HG03432 (cell line): ENCODE measurements at regions not wholly inside any gene's neighbourhood (a gene's known extent, or its start where the extent isn't known, plus 50 kb on each side); places are given as distances from the start of the nearest gene placed in this dataset.
"Not testable (repeated sequence)": the region's sequence is repeated elsewhere in the genome, so short reads cannot be mapped to it uniquely, and the experiment has no call there.

Experiments
- ATAC-seq: cut with Tn5 transposase; IDR thresholded peaks from one replicate; pipeline ENCODE4 v1.9.1; 2021; ENCODE audit warnings: mild to moderate bottlenecking, moderate library complexity; ENCODE audit not compliant: unreplicated experiment

GRCh38 chr2:118431165-118431517, 342.9 kb downstream of the INSIG2 start:
- no peak for ATAC-seq

- ATAC-seq: no peak
Observed at GRCh38 chr2:118430510-118431164, 342.4 kb downstream of the INSIG2 start.

GRCh38 chr2:118425191-118425590, 336.9 kb downstream of the INSIG2 start:
- ATAC-seq: no peak

DNA sequence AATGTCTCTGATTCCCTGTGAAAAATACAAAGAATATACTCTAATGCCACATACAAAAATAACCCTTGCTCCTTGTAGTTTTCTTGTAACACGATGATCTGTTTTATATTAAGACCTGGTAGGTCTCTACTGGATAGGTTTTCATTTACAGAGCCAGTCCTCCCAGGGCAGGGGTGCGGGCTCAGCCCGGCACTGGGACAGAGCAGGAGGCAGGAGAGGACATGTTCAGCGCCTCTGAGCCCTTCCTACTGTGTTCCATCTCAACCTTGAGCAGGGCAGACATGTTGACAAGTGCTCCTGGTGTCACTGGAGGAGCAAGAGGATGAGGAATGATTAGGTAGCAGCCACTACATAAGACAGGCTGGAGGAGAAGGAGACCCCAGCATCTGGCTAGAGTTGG, 335.5 kb downstream of the INSIG2 start:
- ATAC-seq: no peak

GRCh38 chr2:118421648-118422047, 333.4 kb downstream of the INSIG2 start:
- ATAC-seq: no peak

- no peak for ATAC-seq
Observed at GRCh38 chr2:118417406-118418120, 329.3 kb downstream of the INSIG2 start.

DNA sequence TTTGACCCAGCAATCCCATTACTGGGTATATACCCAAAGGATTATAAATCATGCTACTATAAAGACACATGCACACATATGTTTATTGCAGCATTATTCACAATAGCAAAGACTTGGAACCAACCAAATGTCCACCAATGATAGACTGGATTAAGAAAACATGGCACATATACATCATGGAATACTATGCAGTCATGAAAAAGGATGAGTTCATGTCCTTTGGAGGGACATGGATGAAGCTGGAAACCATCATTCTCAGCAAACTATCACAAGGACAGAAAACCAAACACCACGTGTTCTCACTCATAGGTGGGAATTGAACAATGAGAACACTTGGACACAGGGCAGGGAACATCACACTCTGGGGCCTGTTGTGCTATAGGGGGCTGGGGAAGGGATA, 326.9 kb downstream of the INSIG2 start:
- not testable (repeated sequence) for ATAC-seq

DNA sequence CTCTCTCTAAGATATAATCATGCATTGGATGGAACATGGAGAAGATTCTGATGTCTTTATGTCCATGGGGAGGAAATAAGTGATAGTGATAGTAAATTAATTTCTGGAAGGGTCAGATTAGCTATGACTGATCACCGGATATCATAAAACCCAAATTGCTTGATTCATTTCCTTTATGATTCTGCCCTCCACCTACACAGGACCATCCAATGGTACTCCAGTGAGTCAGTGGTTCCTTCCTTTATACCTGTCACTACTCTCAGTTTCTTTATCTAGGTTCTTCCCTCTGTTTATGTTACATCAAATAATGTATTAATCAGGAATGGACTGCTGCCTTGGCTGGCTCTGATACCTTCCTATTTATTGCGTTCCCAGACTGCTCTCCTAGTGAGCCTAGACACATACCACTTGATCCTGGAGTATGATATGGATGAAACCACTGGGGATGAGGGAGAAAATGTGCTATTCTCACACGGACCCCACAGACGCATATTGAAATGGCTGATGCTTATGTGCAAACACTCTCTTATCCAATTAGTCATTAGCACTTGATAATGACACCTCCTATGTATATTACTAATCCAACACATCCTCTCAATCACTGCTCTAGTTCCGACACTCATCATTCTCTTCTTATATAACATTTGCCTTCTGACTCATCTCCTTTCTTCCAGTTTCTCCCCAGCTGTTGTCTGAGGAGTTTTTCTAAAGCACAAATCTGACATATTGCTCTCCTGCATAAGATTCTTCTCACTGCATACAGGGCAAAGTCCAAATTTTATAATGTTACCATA, 315.6 kb downstream of the INSIG2 start:
- ATAC-seq: no peak

DNA sequence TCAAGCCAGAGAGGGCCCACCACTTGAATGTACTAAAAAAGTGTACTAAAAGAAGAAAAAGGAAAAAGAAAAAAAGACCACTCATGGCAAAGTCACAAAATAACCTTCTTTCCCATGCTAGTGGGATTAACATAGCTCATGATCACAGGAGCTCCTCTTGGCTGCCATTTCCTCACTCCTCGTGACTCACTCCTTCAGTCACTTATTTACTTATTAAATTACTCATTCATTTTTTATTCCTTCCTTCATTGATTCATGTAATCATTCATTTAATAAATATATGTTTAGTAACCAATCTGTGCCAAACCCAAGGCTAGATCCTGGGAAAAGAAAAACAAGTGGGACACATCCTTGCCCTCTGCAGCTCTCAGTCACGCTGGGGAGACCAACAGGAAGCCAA, 300.5 kb downstream of the INSIG2 start:
- ATAC-seq: no peak

- no peak for ATAC-seq
Observed at GRCh38 chr2:118387509-118387908, 299.2 kb downstream of the INSIG2 start.

DNA sequence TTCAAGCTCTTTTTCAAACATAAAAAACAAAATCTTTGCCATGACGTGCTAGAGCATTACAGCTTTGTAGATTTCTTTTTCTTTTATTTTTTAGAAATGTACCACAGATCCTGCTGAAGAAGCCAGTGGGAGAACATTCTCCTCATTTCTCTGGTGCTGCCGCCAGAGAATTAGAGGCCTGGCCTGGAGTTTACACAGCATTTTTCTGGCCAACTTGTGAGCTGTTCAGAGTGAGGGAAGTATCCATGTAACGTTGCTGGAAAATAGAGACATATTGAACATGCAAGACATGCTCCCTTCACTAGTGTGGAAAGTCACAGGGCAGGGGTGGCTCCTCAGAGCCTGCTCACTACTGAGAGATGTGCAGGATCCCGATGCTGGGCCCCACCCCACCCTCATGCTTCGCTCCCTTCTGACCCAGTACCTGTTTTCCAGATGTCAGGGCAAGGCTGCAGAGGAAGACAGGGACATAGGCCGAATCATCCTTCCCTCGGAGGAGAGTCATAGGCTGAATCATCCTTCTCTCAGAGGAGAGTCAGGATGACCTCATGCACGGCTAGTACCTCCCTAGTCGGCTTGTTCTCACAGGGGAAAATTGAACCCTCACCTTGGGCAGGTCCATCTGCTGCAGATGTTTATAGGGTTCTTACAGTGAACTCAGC, 298.5 kb downstream of the INSIG2 start:
- ATAC-seq: no peak

GRCh38 chr2:118380915-118381653, 292.8 kb downstream of the INSIG2 start:
- no peak for ATAC-seq

DNA sequence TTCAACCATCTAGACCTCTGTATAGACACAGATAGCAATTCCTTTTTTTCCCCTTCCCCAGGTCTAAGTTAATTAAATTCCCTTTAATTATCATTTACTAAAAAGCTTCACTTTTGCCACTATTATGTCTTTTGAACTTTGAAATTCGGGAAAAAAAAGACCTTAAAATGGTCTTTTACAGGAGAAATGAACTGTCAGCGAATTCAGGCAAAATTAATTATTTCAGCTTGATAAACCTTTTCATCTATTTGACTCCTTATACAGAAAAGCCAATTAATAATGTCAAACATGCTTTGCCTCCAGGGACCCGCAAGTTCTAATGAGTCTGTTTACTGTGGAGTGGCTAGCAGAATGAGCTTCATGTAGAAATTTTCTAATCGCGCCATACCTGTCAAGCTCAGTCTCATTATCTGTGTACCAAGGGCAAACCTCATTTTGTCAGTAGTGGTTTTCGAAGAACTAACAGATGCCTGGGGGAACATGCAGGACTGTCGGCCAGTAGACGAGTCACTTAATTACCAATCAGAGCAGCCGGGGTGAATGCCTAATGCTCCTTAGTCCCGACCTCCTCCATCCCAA, 287.7 kb downstream of the INSIG2 start:
- ATAC-seq: no peak

- no peak for ATAC-seq
Observed at GRCh38 chr2:118374974-118375755, 286.9 kb downstream of the INSIG2 start.

DNA sequence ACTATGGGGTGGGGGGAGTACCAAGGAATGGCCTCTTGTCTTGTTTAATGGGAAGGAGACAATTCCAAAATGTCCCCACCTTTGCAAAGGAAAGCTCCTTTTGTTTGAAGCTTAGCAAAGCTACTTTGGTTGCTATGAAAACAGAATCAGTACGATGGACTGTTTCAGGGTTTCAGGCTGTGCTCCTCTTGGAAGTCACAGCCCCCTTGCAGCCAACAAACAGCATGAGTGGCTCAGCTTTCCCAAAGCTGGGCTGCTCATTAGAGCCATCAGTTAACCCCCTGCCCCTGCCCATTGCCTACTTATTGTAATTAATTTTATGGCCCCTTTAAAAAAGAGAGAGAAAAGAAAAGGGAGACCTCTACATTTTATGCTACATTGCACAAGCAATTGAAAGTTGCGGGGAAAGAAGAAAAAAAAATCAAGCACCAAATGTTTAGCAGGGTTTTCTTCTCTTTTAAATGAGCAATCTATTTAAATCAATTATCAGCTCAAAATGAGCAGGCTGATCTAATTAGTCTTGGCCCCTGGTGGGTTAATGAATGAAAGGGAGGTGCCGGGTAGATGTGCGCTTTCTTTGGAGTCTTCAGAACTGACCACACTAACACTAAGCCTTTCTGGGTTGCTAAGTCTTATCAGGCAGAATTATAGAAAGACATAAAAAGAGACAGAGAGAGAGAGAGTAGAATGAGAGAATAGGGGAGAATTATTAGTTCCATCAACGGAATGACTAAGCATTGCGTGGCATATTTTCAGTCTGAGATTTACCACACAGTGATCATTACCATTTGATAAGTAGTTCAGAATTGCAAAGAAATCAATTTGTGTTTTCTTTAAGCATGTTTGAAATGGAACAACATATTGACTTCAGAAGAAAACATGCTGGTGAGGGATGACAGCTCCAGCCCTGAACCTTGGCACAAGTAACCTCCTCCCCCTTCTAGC, 284.9 kb downstream of the INSIG2 start:
- no peak for ATAC-seq

DNA sequence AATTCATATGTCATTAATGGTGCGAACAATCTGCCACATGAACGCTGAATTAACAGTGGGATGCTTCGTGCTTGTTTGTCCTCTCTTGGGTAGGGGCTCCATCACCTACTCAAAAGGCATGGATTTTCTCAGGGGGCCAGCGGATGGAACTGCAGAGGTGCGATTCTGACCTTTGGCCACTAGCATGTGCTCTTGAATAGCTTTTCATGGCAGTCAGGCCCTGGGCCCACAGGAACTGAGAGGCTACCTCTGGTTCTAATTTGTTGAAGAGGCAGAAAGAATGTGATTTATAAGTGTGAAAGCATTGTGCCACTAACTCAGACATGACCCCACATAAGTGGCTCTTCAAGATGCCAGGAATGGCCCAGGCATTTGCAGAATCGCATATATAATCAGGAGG, 283.2 kb downstream of the INSIG2 start:
- peak; percentile 84 for ATAC-seq

DNA sequence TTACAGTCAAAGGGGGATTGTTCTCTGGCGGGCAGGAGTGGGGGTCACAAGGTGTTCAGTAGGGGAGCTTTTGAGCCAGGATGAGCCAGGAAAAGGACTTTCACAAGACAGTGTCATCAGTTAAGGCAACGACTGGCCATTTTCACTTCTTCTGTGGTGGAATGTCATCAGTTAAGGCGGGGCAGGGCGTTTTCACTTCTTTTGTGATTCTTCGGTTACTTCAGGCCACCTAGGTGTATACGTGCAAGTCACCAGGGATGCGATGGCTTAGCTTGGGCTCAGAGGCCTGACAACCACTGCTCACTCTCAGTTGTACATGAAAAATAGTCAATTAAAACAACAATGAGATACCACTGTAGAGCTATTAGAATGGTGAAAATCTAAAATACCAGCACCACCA, 281.2 kb downstream of the INSIG2 start:
- not testable (repeated sequence) for ATAC-seq

DNA sequence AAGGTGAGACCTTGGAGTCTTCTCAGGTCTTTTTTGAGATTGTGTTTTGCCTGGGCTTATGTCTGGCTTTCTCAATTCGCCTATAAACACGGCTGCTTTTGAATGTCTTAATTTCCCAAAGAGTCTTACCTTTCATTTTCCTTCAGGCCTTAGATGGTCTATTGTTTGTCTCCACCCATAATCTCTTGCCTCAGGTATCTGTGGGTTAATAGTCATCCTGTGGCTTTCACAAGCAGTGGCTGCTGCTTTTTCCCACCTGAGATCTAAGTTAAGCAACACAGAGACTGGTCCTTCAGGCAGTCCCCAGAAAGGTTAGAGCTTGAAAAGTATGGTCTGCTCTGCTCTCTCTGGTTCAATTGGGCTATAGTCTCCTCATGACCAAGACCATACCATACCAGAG, 275.3 kb downstream of the INSIG2 start:
- no peak for ATAC-seq

GRCh38 chr2:118356051-118356450, 267.8 kb downstream of the INSIG2 start:
- no peak for ATAC-seq
